GM19238 (cell line): ENCODE measurements at regions not wholly inside any gene's neighbourhood (a gene's known extent, or its start where the extent isn't known, plus 50 kb on each side); places are given as distances from the start of the nearest gene placed in this dataset.

Source experiments
- DNase-seq: peaks from one replicate; pipeline ENCODE4 v3.0.0; 2011; ENCODE audit warnings: low spot score; ENCODE audit not compliant: insufficient read length

GRCh38 chr4:149296503-149296902 is 519.1 kb downstream of the IQCM start:
- DNase-seq: no peak

GRCh38 chr4:149296084-149296483 is 519.6 kb downstream of the IQCM start:
- DNase-seq: no peak

GRCh38 chr4:149294601-149295000 is 521.0 kb downstream of the IQCM start:
- no peak for DNase-seq

GRCh38 chr4:149293046-149293649 is 522.5 kb downstream of the IQCM start:
- DNase-seq: no peak

- no peak for DNase-seq
These were observed 523.1 kb downstream of the IQCM start for GRCh38 chr4:149292425-149293007.

- no peak for DNase-seq
These were observed 524.2 kb downstream of the IQCM start for GRCh38 chr4:149291463-149291862.

GRCh38 chr4:149280806-149281205 is 534.8 kb downstream of the IQCM start:
- DNase-seq: no peak

- no peak for DNase-seq
These were observed 535.9 kb downstream of the IQCM start for GRCh38 chr4:149279776-149280175.

GRCh38 chr4:149279331-149279730 is 536.3 kb downstream of the IQCM start:
- DNase-seq: no peak

GRCh38 chr4:149277705-149278104 is 537.9 kb downstream of the IQCM start:
- no peak for DNase-seq

- no peak for DNase-seq
These were observed 545.8 kb downstream of the IQCM start for GRCh38 chr4:149269835-149270234.

GRCh38 chr4:149266301-149266700 is 549.3 kb downstream of the IQCM start:
- no peak for DNase-seq

GRCh38 chr4:149265645-149266044 is 550.0 kb downstream of the IQCM start:
- no peak for DNase-seq

GRCh38 chr4:149264093-149264733 is 551.4 kb downstream of the IQCM start:
- peak; percentile 0 for DNase-seq

- DNase-seq: no peak
These were observed 567.4 kb downstream of the IQCM start for GRCh38 chr4:149248191-149248764.

GRCh38 chr4:149247164-149247563 is 568.5 kb downstream of the IQCM start:
- no peak for DNase-seq

- DNase-seq: no peak
These were observed 570.3 kb downstream of the IQCM start for GRCh38 chr4:149245333-149245732.

GRCh38 chr4:149238097-149238496 is 577.5 kb downstream of the IQCM start:
- no peak for DNase-seq

- no peak for DNase-seq
These were observed 580.8 kb downstream of the IQCM start for GRCh38 chr4:149234798-149235197.

- no peak for DNase-seq
These were observed 592.0 kb downstream of the IQCM start for GRCh38 chr4:149223659-149224058.

- no peak for DNase-seq
These were observed 597.0 kb downstream of the IQCM start for GRCh38 chr4:149218672-149219071.

GRCh38 chr4:149214301-149214700 is 601.3 kb downstream of the IQCM start:
- DNase-seq: no peak

GRCh38 chr4:149211876-149212275 is 603.8 kb downstream of the IQCM start:
- DNase-seq: no peak
